ENCODE measurements at regions not wholly inside any gene's neighbourhood (a gene's known extent, or its start where the extent isn't known, plus 50 kb on each side); places are given as distances from the start of the nearest gene placed in this dataset.

GRCh38 chr2:147577998-147578380 is 266.8 kb upstream of the ACVR2A start:
- H3K36me3 ChIP-seq (ENCODE audit: control insufficient read depth, insufficient read depth, low read length): no peaks in the 10 kb centered on the region
- no peaks in the 10 kb centered on the region for H3K4me1 ChIP-seq (ENCODE audit: control insufficient read depth, insufficient read depth, low read length)
- H3K27me3 ChIP-seq (ENCODE audit: control insufficient read depth, insufficient read depth, low read length): no peaks in the 10 kb centered on the region
- no CpG with 5 or more reads among the region's 2 CpGs for WGBS (ENCODE audit: insufficient coverage)
- H3K27ac ChIP-seq (ENCODE audit: low read depth, low read length): no peak overlapping the region
- no peaks in the 10 kb centered on the region for H3K9me3 ChIP-seq (ENCODE audit: control insufficient read depth, insufficient read depth, low read length)
- peak in 1 of 6 donors; percentile 69 for DNase-seq (ENCODE audit: low read depth in 4 of 6, low spot score in 6 of 6)
- no peak overlapping the region for H3K4me3 ChIP-seq (ENCODE audit: low read depth, low read length)

- H3K9me3 ChIP-seq (ENCODE audit: control insufficient read depth, insufficient read depth, low read length): no peaks in the 10 kb centered on the region
- 56% methylated on average over 2 of the region's 8 CpGs for WGBS (ENCODE audit: insufficient coverage)
- H3K27ac ChIP-seq (ENCODE audit: low read depth, low read length): no peak overlapping the region
- H3K4me1 ChIP-seq (ENCODE audit: control insufficient read depth, insufficient read depth, low read length): no peaks in the 10 kb centered on the region
- H3K27me3 ChIP-seq (ENCODE audit: control insufficient read depth, insufficient read depth, low read length): no peaks in the 10 kb centered on the region
- H3K4me3 ChIP-seq (ENCODE audit: low read depth, low read length): no peak overlapping the region
- H3K36me3 ChIP-seq (ENCODE audit: control insufficient read depth, insufficient read depth, low read length): no peaks in the 10 kb centered on the region
- DNase-seq (ENCODE audit: low read depth in 4 of 6, low spot score in 6 of 6): no peak
Observed at GRCh38 chr2:147577323-147577997, 267.4 kb upstream of the ACVR2A start.

GRCh38 chr2:147575106-147575505 is 269.7 kb upstream of the ACVR2A start:
- no peaks in the 10 kb centered on the region for H3K27me3 ChIP-seq (ENCODE audit: control insufficient read depth, insufficient read depth, low read length)
- no CpG with 5 or more reads among the region's 3 CpGs for WGBS (ENCODE audit: insufficient coverage)
- DNase-seq (ENCODE audit: low read depth in 4 of 6, low spot score in 6 of 6): no peak

GRCh38 chr2:147572622-147573021 is 272.2 kb upstream of the ACVR2A start:
- Histone ChIP-seq H3K36me3 (ENCODE audit: control insufficient read depth, insufficient read depth, low read length) (no peaks in the 10 kb centered on the region), H3K9me3 (ENCODE audit: control insufficient read depth, insufficient read depth, low read length) (no peaks in the 10 kb centered on the region), H3K4me3 (ENCODE audit: low read depth, low read length) (no peak overlapping the region), H3K27me3 (ENCODE audit: control insufficient read depth, insufficient read depth, low read length) (no peaks in the 10 kb centered on the region), H3K27ac (ENCODE audit: low read depth, low read length) (no peak overlapping the region), H3K4me1 (ENCODE audit: control insufficient read depth, insufficient read depth, low read length) (no peaks in the 10 kb centered on the region)
- DNase-seq (ENCODE audit: low read depth in 4 of 6, low spot score in 6 of 6): no peak
- WGBS (ENCODE audit: insufficient coverage): 100% methylated on average over 2 of the region's 2 CpGs

More at GRCh38 chr2:147575106-147575505, 269.7 kb upstream of the ACVR2A start:
- H3K27ac ChIP-seq (ENCODE audit: low read depth, low read length): no peak overlapping the region
- no peak overlapping the region for H3K4me3 ChIP-seq (ENCODE audit: low read depth, low read length)
- no peaks in the 10 kb centered on the region for H3K36me3 ChIP-seq (ENCODE audit: control insufficient read depth, insufficient read depth, low read length)
- no peaks in the 10 kb centered on the region for H3K9me3 ChIP-seq (ENCODE audit: control insufficient read depth, insufficient read depth, low read length)
- H3K4me1 ChIP-seq (ENCODE audit: control insufficient read depth, insufficient read depth, low read length): no peaks in the 10 kb centered on the region

- WGBS (ENCODE audit: insufficient coverage): no CpG with 5 or more reads among the region's 3 CpGs
- Histone ChIP-seq H3K36me3 (ENCODE audit: control insufficient read depth, insufficient read depth, low read length) (no peaks in the 10 kb centered on the region), H3K4me1 (ENCODE audit: control insufficient read depth, insufficient read depth, low read length) (no peaks in the 10 kb centered on the region), H3K4me3 (ENCODE audit: low read depth, low read length) (no peak overlapping the region), H3K27ac (ENCODE audit: low read depth, low read length) (no peak overlapping the region), H3K27me3 (ENCODE audit: control insufficient read depth, insufficient read depth, low read length) (no peaks in the 10 kb centered on the region), H3K9me3 (ENCODE audit: control insufficient read depth, insufficient read depth, low read length) (no peaks in the 10 kb centered on the region)
- DNase-seq (ENCODE audit: low read depth in 4 of 6, low spot score in 6 of 6): no peak
Observed at GRCh38 chr2:147569426-147569825, 275.4 kb upstream of the ACVR2A start.

- Histone ChIP-seq H3K9me3 (ENCODE audit: control insufficient read depth, insufficient read depth, low read length) (no peaks in the 10 kb centered on the region), H3K4me1 (ENCODE audit: control insufficient read depth, insufficient read depth, low read length) (no peaks in the 10 kb centered on the region), H3K36me3 (ENCODE audit: control insufficient read depth, insufficient read depth, low read length) (no peaks in the 10 kb centered on the region), H3K4me3 (ENCODE audit: low read depth, low read length) (no peak overlapping the region), H3K27ac (ENCODE audit: low read depth, low read length) (no peak overlapping the region), H3K27me3 (ENCODE audit: control insufficient read depth, insufficient read depth, low read length) (no peaks in the 10 kb centered on the region)
- 94% methylated on average over 2 of the region's 3 CpGs for WGBS (ENCODE audit: insufficient coverage)
- DNase-seq (ENCODE audit: low read depth in 4 of 6, low spot score in 6 of 6): no peak
Observed at GRCh38 chr2:147568109-147568508, 276.7 kb upstream of the ACVR2A start.

GRCh38 chr2:147567136-147567535 is 277.7 kb upstream of the ACVR2A start:
- H3K4me3 ChIP-seq (ENCODE audit: low read depth, low read length): no peak overlapping the region
- DNase-seq (ENCODE audit: low read depth in 4 of 6, low spot score in 6 of 6): no peak
- no peaks in the 10 kb centered on the region for H3K4me1 ChIP-seq (ENCODE audit: control insufficient read depth, insufficient read depth, low read length)
- H3K9me3 ChIP-seq (ENCODE audit: control insufficient read depth, insufficient read depth, low read length): no peaks in the 10 kb centered on the region
- no CpG with 5 or more reads among the region's 2 CpGs for WGBS (ENCODE audit: insufficient coverage)
- H3K27ac ChIP-seq (ENCODE audit: low read depth, low read length): no peak overlapping the region
- H3K27me3 ChIP-seq (ENCODE audit: control insufficient read depth, insufficient read depth, low read length): no peaks in the 10 kb centered on the region
- H3K36me3 ChIP-seq (ENCODE audit: control insufficient read depth, insufficient read depth, low read length): no peaks in the 10 kb centered on the region

GRCh38 chr2:147560810-147561535 is 283.9 kb upstream of the ACVR2A start:
- Histone ChIP-seq H3K4me3 (ENCODE audit: low read depth, low read length) (no peak overlapping the region), H3K9me3 (ENCODE audit: control insufficient read depth, insufficient read depth, low read length) (no peaks in the 10 kb centered on the region), H3K4me1 (ENCODE audit: control insufficient read depth, insufficient read depth, low read length) (no peaks in the 10 kb centered on the region), H3K36me3 (ENCODE audit: control insufficient read depth, insufficient read depth, low read length) (no peaks in the 10 kb centered on the region), H3K27ac (ENCODE audit: low read depth, low read length) (no peak overlapping the region), H3K27me3 (ENCODE audit: control insufficient read depth, insufficient read depth, low read length) (no peaks in the 10 kb centered on the region)
- WGBS (ENCODE audit: insufficient coverage): 67% methylated on average over 1 of the region's 5 CpGs
- DNase-seq (ENCODE audit: low read depth in 4 of 6, low spot score in 6 of 6): peak in 1 of 6 donors; percentile 35

GRCh38 chr2:147559070-147559725 is 285.6 kb upstream of the ACVR2A start:
- DNase-seq (ENCODE audit: low read depth in 4 of 6, low spot score in 6 of 6): no peak
- no peak overlapping the region for H3K27ac ChIP-seq (ENCODE audit: low read depth, low read length)
- no peaks in the 10 kb centered on the region for H3K36me3 ChIP-seq (ENCODE audit: control insufficient read depth, insufficient read depth, low read length)
- H3K4me1 ChIP-seq (ENCODE audit: control insufficient read depth, insufficient read depth, low read length): no peaks in the 10 kb centered on the region
- WGBS (ENCODE audit: insufficient coverage): 71% methylated on average over 2 of the region's 4 CpGs
- H3K27me3 ChIP-seq (ENCODE audit: control insufficient read depth, insufficient read depth, low read length): no peaks in the 10 kb centered on the region
- no peaks in the 10 kb centered on the region for H3K9me3 ChIP-seq (ENCODE audit: control insufficient read depth, insufficient read depth, low read length)
- H3K4me3 ChIP-seq (ENCODE audit: low read depth, low read length): no peak overlapping the region
